GM18511 (cell line): ENCODE measurements at regions not wholly inside any gene's neighbourhood (a gene's known extent, or its start where the extent isn't known, plus 50 kb on each side); places are given as distances from the start of the nearest gene placed in this dataset.
"Not testable (repeated sequence)": the region's sequence is repeated elsewhere in the genome, so short reads cannot be mapped to it uniquely, and the experiment has no call there.

Experiments used
- ATAC-seq: cut with Tn5 transposase; IDR thresholded peaks from one replicate; pipeline ENCODE4 v1.9.1; 2021; ENCODE audit warnings: mild to moderate bottlenecking, moderate library complexity; ENCODE audit not compliant: unreplicated experiment

- ATAC-seq, result no peak
Measured at GRCh38 chr2:7736646-7737305, 819.6 kb downstream of the RNF144A start.

- ATAC-seq, result no peak
Measured at GRCh38 chr2:7738596-7738995, 821.4 kb downstream of the RNF144A start.

- ATAC-seq, result no peak
Measured at GRCh38 chr2:7740114-7740513, 822.9 kb downstream of the RNF144A start.

- no peak for ATAC-seq
Measured at GRCh38 chr2:7742301-7742700, 825.1 kb downstream of the RNF144A start.

- ATAC-seq, result no peak
Measured at GRCh38 chr2:7744827-7745226, 827.6 kb downstream of the RNF144A start.

GRCh38 chr2:7745369-7745768 is 828.2 kb downstream of the RNF144A start:
- ATAC-seq, result no peak

- no peak for ATAC-seq
Measured at GRCh38 chr2:7748717-7749415, 831.7 kb downstream of the RNF144A start.

- no peak for ATAC-seq
Measured at GRCh38 chr2:7749895-7750559, 832.8 kb downstream of the RNF144A start.

GRCh38 chr2:7752291-7752690 is 835.1 kb downstream of the RNF144A start:
- no peak for ATAC-seq

- no peak for ATAC-seq
Measured at GRCh38 chr2:7753777-7754176, 836.6 kb downstream of the RNF144A start.

- ATAC-seq, result no peak
Measured at GRCh38 chr2:7755879-7756278, 838.7 kb downstream of the RNF144A start.

GRCh38 chr2:7758073-7758759 is 841.0 kb downstream of the RNF144A start:
- peak; percentile 82 for ATAC-seq

- no peak for ATAC-seq
Measured at GRCh38 chr2:7759898-7760297, 842.7 kb downstream of the RNF144A start.

- ATAC-seq, result not testable (repeated sequence)
Measured at GRCh38 chr2:7763418-7763817, 846.2 kb downstream of the RNF144A start.

GRCh38 chr2:7765236-7765635 is 848.0 kb downstream of the RNF144A start:
- ATAC-seq, result no peak

- no peak for ATAC-seq
Measured at GRCh38 chr2:7766088-7766722, 849.0 kb downstream of the RNF144A start.

- no peak for ATAC-seq
Measured at GRCh38 chr2:7766978-7767565, 849.9 kb downstream of the RNF144A start.

- no peak for ATAC-seq
Measured at GRCh38 chr2:7767902-7768301, 850.7 kb downstream of the RNF144A start.

- ATAC-seq, result no peak
Measured at GRCh38 chr2:7771781-7772180, 854.6 kb downstream of the RNF144A start.
